Calu3 (cell line): ENCODE measurements at regions not wholly inside any gene's neighbourhood (a gene's known extent, or its start where the extent isn't known, plus 50 kb on each side); places are given as distances from the start of the nearest gene placed in this dataset.
"Not testable (repeated sequence)": the region's sequence is repeated elsewhere in the genome, so short reads cannot be mapped to it uniquely, and the experiment has no call there.

Experiments
- BruUV-seq: library from RNA; stranded (reverse); fragments of 400-500 nt; replicated peaks from 2 replicates; lab custom pipeline; 2021; lab: Mats Ljungman, UMichigan
- CTCF ChIA-PET: fragments of 300-600 bp; sonication (Branson Sonifier 250); formaldehyde crosslinking; loops from one replicate; lab custom pipeline; 2022; ENCODE audit warnings: antibody characterized with exemption; lab: Charles Lee
- DNase-seq: peaks from one replicate; pipeline ENCODE4 v3.0.0; 2022
- H3K27ac Mint-ChIP-seq: one replicate; pipeline ENCODE4 v1.8.0; 2022; ENCODE audit warnings: mixed read lengths; ENCODE audit not compliant: unreplicated experiment
- H3K27me3 Mint-ChIP-seq: one replicate; pipeline ENCODE4 v1.8.0; 2022; ENCODE audit warnings: mixed read lengths; ENCODE audit not compliant: unreplicated experiment
- H3K36me3 Mint-ChIP-seq: one replicate; pipeline ENCODE4 v1.8.0; 2022; ENCODE audit warnings: mild to moderate bottlenecking, moderate library complexity, mixed read lengths; ENCODE audit not compliant: insufficient read depth, unreplicated experiment
- H3K4me1 Mint-ChIP-seq: one replicate; pipeline ENCODE4 v1.8.0; 2022; ENCODE audit warnings: mild to moderate bottlenecking, low read depth, mixed read lengths; ENCODE audit not compliant: unreplicated experiment
- H3K4me3 Mint-ChIP-seq: one replicate; pipeline ENCODE4 v1.8.0; 2022; ENCODE audit warnings: mild to moderate bottlenecking, low read depth, moderate library complexity, mixed read lengths; ENCODE audit not compliant: unreplicated experiment
- H3K9me3 Mint-ChIP-seq: one replicate; pipeline ENCODE4 v1.8.0; 2022; ENCODE audit warnings: low read depth, mixed read lengths; ENCODE audit not compliant: unreplicated experiment
- CTCF ChIP-seq: fragments of 200-600 bp; IDR thresholded peaks from one replicate; pipeline ENCODE4 v1.8.0; 2022; ENCODE audit warnings: antibody characterized with exemption; ENCODE audit not compliant: unreplicated experiment
- intact Hi-C: fragments of 100-400 bp; cut with micrococcal nuclease; formaldehyde crosslinking; loops from one replicate; pipeline ENCODE4 v1.10.0; 2022; ENCODE audit not compliant: unreplicated experiment

- Mint-ChIP-seq H3K27me3 (no peaks in the 10 kb centered on the region), H3K4me3 (no peak overlapping the region), H3K9me3 (peaks cover 4% of the 10 kb centered on the region), H3K27ac (no peak overlapping the region), H3K4me1 (no peaks in the 10 kb centered on the region), H3K36me3 (no peaks in the 10 kb centered on the region)
- CTCF ChIA-PET, result no interaction called here
- DNase-seq, result no peak
- intact Hi-C loops, result no loop called here
- BruUV-seq, result no TSS peak
- no peak for TF ChIP-seq CTCF
These were observed 127.8 kb downstream of the GJA1 start for GRCh38 chr6:121563286-121563685.

GRCh38 chr6:121564529-121564928, 129.1 kb downstream of the GJA1 start:
- intact Hi-C loops, BruUV-seq, H3K4me1 Mint-ChIP-seq: not testable (repeated sequence)

GRCh38 chr6:121571455-121571854, 136.0 kb downstream of the GJA1 start:
- Mint-ChIP-seq H3K4me1 (peaks cover 14% of the 10 kb centered on the region), H3K9me3 (peaks cover 9% of the 10 kb centered on the region), H3K27ac (no peak overlapping the region), H3K27me3 (no peaks in the 10 kb centered on the region), H3K4me3 (no peak overlapping the region), H3K36me3 (no peaks in the 10 kb centered on the region)
- BruUV-seq, result no TSS peak
- no peak for TF ChIP-seq CTCF
- CTCF ChIA-PET, result no interaction called here
- no peak for DNase-seq
- intact Hi-C loops, result no loop called here

More at GRCh38 chr6:121564529-121564928, 129.1 kb downstream of the GJA1 start:
- CTCF ChIA-PET, H3K27ac Mint-ChIP-seq, H3K4me3 Mint-ChIP-seq, H3K36me3 Mint-ChIP-seq, H3K9me3 Mint-ChIP-seq, H3K27me3 Mint-ChIP-seq, DNase-seq: not testable (repeated sequence)

- peaks cover 9% of the 10 kb centered on the region for H3K9me3 Mint-ChIP-seq
These were observed 138.0 kb downstream of the GJA1 start for GRCh38 chr6:121573481-121573880.

More at GRCh38 chr6:121573481-121573880, 138.0 kb downstream of the GJA1 start:
- CTCF ChIA-PET, result no interaction called here
- Mint-ChIP-seq H3K27ac (no peak overlapping the region), H3K4me3 (no peak overlapping the region), H3K27me3 (no peaks in the 10 kb centered on the region), H3K4me1 (peaks cover 14% of the 10 kb centered on the region), H3K36me3 (no peaks in the 10 kb centered on the region)
- TF ChIP-seq CTCF, result no peak
- no peak for DNase-seq
- intact Hi-C loops, result no loop called here
- no TSS peak for BruUV-seq
